Hindlimb muscle (tissue), 1 donor: ENCODE measurements at regions not wholly inside any gene's neighbourhood (a gene's known extent, or its start where the extent isn't known, plus 50 kb on each side); places are given as distances from the start of the nearest gene placed in this dataset.

Experiments
- DNase-seq: peaks from one replicate; pipeline ENCODE4 v3.0.0-alpha.2; 2013

DNA sequence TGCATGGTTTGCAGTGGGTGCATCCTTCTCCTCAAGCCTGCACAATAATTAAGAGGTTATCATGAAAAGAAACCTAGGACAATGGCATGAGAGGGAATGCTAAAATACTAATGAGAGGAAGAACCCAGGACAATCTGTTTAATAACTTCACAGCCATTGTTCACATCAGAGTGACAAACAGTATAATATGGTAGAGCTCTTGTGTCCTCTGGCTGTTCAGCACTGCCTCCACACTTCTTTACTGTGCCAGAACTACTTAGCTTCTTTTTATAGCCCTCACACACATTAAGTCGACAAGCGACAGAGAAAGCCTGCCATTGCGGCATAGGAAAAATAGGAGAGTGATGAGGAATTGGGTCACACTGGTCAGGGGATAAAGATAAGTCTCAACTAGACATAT lies 65.0 kb upstream of the MEIS2 start:
- DNase-seq: no peak

- DNase-seq: no peak
These were observed 66.1 kb upstream of the MEIS2 start for GRCh38 chr15:37166402-37166801.

DNA sequence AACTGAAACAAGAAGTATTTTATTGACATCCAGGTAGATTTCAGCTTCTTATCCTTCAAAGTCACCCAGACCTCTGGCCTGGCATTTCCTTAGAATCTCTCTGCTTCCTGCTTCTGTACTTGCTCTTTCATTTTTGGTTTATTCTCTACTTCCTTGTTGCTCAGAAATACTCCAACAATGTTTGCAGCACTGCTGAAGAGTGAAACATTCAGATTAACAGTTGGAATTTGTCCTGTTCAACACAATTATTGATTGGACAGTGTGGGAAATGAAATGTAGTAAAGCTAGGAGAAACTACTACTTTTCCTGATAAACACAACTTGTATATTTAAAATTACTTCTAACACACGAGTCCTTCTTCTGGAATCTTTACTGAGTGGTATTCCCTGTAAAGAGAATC lies 81.0 kb upstream of the MEIS2 start:
- DNase-seq: no peak

GRCh38 chr15:37199545-37199944 lies 99.2 kb upstream of the MEIS2 start:
- no peak for DNase-seq

GRCh38 chr15:37203050-37203449 lies 102.7 kb upstream of the MEIS2 start:
- DNase-seq: no peak

- no peak for DNase-seq
These were observed 104.3 kb upstream of the MEIS2 start for GRCh38 chr15:37204692-37205091.

DNA sequence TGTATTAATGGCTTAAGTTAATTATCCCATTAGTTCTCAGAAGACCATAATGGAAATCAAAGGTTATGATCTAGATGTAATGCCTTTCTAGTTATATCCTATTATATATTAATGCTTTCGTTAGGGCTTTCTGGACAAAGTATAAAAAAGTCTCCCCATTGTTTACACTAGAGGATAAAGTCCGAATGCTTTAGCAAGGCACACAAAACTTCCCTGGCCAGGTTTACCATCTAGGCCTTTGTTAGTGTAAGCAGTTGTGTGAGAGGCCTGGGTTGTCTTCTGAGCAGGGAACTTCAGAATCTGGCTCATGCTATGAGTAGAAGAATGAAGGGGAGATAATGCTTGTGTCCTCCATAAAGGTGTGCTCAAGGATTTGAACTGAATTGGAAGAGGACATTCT lies 106.3 kb upstream of the MEIS2 start:
- DNase-seq: no peak

DNA sequence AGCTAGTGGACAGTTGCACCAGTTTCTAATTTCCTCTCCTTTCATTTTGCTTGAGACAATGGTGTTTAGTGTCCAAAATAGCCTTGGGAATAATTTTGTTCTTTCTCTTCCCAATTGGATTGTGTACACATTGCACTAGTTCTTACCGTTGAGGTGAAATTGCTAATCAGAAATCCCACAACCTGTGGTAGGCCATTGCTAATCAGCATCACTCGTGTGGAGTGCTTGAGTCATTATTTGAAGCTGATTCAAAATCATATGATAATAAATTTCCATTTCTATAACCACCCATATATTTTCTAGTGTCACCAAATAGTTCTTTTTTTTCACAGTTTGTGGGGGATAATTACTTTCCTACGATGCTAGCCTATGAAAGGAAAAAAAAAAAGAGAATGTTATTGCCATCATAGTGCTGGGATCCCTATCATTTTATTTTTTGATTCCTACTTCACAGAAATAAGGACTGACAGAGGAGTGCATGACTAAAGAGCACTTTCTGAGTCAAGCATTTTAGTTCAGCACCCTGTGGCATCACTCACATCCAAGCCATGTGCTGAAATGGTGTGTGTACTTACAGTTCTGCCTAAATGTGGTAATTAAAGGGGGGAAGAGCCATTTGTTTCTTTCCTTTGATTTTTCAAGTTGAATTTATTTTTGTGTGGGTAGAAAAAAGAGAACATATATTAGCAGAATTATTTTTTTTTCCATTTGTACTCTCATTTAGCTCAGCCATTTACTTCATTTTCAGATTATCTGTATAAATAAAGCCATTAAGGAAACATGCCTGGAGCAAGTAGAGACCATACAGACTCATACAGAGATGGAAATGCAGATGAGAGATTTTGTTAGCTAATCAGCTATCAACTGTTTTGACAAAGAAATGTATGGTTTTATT lies 108.0 kb upstream of the MEIS2 start:
- DNase-seq: no peak

DNA sequence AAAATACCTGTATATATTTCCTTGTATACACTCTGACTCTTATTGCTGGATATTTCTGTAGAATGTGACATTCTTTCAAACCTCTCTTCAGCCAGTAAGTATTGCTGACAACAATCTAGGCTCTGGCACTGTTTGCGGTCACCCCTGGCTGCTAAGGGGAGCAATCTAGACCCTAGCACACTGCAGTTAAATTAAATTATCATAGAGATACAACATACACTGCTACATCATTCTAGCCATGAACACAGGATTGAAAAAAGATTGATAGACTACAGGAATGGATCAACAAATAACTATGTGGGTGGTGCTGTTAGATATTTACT lies 108.7 kb upstream of the MEIS2 start:
- no peak for DNase-seq

GRCh38 chr15:37217567-37217966 lies 117.2 kb upstream of the MEIS2 start:
- DNase-seq: no peak

DNA sequence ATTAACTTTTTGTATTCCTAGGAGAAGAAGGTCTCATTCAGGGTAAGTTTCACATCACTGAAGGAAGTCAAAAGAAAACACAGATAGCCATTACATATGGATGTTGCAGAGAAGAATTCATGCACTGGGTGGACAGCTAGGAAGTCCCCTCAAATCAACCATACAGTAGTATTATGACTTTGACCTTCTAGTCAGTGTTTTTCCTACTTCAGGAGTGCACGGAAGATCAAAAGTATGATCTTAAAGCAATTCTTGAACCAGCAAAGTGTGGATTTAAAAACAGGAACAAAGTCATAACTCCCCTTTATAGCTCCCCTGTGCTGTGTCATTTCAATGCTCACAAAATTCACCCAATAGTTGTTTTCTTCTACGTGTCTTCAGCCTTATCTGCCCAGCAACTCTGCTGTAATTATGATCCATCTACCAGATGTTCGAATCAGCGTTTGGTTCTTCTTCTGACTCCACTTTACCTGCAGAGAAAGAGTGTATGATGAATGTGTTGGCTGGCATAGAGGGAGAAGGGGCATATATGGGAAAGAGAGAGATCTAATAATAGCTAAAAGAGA lies 118.1 kb upstream of the MEIS2 start:
- DNase-seq: no peak

DNA sequence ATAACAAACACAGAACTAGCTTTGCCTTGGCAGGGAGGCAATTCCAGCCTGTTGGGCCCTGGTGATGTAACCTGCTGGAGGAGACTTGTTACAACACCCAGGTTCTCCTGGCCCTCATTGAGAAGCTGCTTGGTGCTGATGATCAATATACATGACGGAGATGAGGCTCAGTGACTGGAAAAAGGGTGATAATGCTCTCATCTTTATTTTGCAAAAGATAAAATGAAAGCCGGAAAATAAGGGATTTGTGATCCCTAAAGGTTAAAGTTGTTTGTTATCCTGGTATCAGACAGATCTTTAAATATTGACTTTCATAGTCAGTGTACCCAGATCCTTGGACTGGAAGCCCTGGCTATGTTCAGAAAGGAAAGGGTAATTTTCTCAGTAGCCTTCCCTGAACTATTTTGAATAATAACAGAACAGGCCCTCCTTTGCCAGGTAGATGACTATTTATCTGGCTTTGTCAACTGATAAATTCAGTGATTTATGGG lies 118.9 kb upstream of the MEIS2 start:
- no peak for DNase-seq

GRCh38 chr15:37220949-37221670 lies 120.8 kb upstream of the MEIS2 start:
- DNase-seq: no peak

DNA sequence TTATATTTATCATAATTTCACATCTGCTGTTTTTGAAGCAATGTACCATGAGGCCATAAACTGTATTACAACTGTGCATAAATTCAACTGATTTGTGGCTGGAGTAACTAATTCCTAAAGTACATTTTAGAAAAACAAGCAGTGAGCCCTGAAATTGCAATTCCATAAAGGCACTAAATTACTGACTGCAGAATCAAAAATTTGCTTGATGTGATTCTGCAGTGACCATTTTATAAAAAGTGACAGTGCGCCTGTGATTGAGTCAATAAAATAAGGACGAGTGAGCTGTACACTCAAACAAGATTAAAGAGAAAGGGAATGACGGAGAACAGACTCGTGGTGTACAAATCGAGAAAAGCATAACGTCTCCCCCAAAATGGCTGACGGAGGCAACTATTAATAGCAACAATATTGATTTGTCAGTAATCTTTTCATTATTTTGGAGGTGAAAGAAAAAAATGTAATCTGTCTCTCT lies 121.4 kb upstream of the MEIS2 start:
- no peak for DNase-seq

DNA sequence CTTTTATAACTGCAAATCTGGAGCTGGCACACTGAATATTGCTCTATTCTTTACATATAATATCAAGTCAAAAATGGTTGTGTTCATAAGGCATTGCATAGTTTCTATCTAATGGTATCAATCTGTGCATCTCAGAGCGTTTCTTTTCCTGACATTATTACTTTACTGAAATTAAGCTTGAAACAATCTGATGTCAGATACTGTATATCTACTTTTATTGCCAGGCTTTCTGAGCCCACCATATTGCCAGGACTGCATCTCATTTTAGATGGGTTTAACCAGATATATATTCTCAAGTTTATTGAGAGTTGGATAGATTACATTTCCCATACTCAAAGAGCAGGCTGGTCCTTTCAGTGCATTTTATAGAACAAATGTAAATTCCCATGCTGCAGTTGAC lies 122.7 kb upstream of the MEIS2 start:
- DNase-seq: no peak

GRCh38 chr15:37229855-37230619 lies 129.7 kb upstream of the MEIS2 start:
- no peak for DNase-seq

DNA sequence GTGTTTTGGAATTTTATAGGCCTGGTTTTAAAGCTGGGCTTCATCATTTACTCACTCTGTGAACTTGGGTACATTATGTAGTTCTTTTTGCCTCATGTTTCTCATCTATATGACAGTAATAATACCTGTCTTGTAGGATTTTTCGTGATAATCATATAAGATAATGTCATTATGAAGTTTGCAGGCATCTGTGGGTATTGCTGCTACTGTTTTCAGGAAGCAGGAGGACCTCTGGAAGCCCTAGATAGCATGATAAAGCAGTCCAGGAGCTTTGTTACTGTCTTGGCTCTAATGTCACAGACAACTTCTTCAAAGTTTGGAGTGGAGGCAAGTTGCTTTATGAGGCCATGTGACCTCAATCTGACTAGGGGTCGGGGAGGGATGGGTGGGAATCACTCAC lies 145.0 kb upstream of the MEIS2 start:
- DNase-seq: no peak

DNA sequence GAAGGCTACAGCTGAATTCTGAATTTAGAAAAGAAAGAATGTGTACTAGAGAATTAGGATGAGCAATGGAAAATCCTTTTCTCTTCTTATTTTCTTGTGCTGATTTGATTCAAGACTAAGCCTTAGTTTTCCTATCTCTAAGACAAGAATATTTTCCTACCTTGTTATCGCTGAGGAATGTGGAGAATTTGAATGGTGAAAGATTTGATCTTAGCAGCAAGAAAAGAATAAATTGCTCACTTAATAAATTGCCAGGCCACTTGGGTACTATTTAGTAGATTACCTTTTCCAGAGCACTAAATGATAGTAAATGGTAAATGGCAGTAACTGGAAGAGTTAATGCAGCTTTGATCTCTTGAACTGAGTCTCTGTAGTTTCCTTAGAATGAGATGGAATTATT lies 145.7 kb upstream of the MEIS2 start:
- no peak for DNase-seq

- no peak for DNase-seq
These were observed 146.5 kb upstream of the MEIS2 start for GRCh38 chr15:37246856-37247255.

GRCh38 chr15:37249249-37249648 lies 148.9 kb upstream of the MEIS2 start:
- DNase-seq: no peak

- DNase-seq: no peak
These were observed 152.2 kb upstream of the MEIS2 start for GRCh38 chr15:37252530-37252929.

- DNase-seq: no peak
These were observed 153.5 kb upstream of the MEIS2 start for GRCh38 chr15:37253877-37254276.

- no peak for DNase-seq
These were observed 159.9 kb upstream of the MEIS2 start for GRCh38 chr15:37260255-37260654.
